OCI-LY7 (cell line): ENCODE measurements at regions not wholly inside any gene's neighbourhood (a gene's known extent, or its start where the extent isn't known, plus 50 kb on each side); places are given as distances from the start of the nearest gene placed in this dataset.

Experiments
- EZH2phosphoT487 ChIP-seq: fragments of 200-600 bp; sonication (generic); IDR thresholded peaks from 2 replicates; pipeline ENCODE4 v1.6.1; 2018; ENCODE audit warnings: low read depth, borderline replicate concordance, mild to moderate bottlenecking, mixed run types, antibody characterized with exemption, low read length, moderate library complexity, mixed read lengths
- TF ChIP-seq, protein P1 (sequence below): fragments of 200-600 bp; sonication (generic); conservative IDR thresholded peaks from 2 replicates; pipeline ENCODE4 v1.5.1; 2014; ENCODE audit warnings: mild to moderate bottlenecking, antibody characterized with exemption, low read length, moderate library complexity, mixed read lengths

DNA sequence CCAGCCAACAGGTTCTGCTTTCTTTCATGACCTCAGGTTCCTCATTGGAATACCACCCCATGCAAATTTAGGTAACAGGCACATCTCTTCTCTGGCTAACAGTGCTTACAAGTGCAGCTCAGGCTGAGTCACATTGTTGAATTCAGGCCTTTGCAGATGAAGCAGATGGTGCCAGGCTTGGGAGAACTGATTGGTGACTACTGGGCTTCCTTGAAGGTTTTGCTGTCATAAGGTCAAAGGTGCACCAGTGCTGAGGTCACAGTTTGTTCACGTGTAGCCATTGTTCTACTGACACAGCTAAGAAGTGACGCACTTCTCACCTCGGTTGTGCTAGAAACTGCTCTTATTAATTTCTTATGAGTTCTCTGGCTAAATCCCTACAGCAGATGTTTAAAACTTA lies 128.6 kb upstream of the BMPER start:
- TF ChIP-seq, protein P1, sequence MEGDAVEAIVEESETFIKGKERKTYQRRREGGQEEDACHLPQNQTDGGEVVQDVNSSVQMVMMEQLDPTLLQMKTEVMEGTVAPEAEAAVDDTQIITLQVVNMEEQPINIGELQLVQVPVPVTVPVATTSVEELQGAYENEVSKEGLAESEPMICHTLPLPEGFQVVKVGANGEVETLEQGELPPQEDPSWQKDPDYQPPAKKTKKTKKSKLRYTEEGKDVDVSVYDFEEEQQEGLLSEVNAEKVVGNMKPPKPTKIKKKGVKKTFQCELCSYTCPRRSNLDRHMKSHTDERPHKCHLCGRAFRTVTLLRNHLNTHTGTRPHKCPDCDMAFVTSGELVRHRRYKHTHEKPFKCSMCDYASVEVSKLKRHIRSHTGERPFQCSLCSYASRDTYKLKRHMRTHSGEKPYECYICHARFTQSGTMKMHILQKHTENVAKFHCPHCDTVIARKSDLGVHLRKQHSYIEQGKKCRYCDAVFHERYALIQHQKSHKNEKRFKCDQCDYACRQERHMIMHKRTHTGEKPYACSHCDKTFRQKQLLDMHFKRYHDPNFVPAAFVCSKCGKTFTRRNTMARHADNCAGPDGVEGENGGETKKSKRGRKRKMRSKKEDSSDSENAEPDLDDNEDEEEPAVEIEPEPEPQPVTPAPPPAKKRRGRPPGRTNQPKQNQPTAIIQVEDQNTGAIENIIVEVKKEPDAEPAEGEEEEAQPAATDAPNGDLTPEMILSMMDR = no peak
- no peak for TF ChIP-seq EZH2phosphoT487
